ENCODE measurements at regions not wholly inside any gene's neighbourhood (a gene's known extent, or its start where the extent isn't known, plus 50 kb on each side); places are given as distances from the start of the nearest gene placed in this dataset.

DNA sequence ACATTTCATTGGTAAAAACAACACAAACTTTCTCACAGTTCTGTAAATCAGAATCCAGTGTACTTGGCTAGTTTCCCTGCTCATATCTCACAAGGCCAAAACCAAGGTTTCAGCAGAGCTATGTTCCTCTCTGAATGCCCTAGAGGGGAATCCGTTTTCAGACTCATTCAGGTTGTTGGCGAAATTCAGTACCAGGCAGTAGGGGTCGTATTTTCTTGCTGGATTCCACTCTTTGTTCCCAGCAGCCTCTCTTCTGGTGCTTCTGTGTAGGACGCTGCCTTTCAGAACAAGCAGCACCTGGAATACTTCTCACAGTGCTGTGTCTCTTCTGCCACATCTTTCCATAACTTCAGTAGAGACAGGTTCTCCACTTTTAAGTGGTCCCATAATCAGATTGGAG, 351.9 kb downstream of the PCDH18 start:
- Histone ChIP-seq H3K27ac (ENCODE audit: low read depth, low read length, poor library complexity, severe bottlenecking) (no peak overlapping the region), H3K9ac (ENCODE audit: low read length) (no peak overlapping the region), H3K4me1 (ENCODE audit: insufficient read depth, low read length, severe bottlenecking) (no peaks in the 10 kb centered on the region), H3K27me3 (ENCODE audit: insufficient read depth, low read length) (no peaks in the 10 kb centered on the region), H3K9me2 (ENCODE audit: low read depth, low read length) (no peaks in the 10 kb centered on the region), H3K36me3 (ENCODE audit: insufficient read depth, low read length) (no peaks in the 10 kb centered on the region), H2AFZ (ENCODE audit: low read length) (no peak overlapping the region), H3K4me2 (ENCODE audit: low read length) (no peak overlapping the region), H3K9me3 (ENCODE audit: low read length) (no peaks in the 10 kb centered on the region), H3K79me2 (ENCODE audit: insufficient read depth, low read length) (no peaks in the 10 kb centered on the region), H3K4me3 (ENCODE audit: low read depth, low read length, poor library complexity, severe bottlenecking) (no peak overlapping the region), H4K20me1 (ENCODE audit: insufficient read depth, low read length) (no peaks in the 10 kb centered on the region), H3F3A (ENCODE audit: insufficient read depth, low read length) (no peaks in the 10 kb centered on the region)
- TF ChIP-seq EZH2 (IDR thresholded peaks at IDR 0.05; ENCODE audit: borderline replicate concordance, low read length), result no peak
- TF ChIP-seq, protein P1, sequence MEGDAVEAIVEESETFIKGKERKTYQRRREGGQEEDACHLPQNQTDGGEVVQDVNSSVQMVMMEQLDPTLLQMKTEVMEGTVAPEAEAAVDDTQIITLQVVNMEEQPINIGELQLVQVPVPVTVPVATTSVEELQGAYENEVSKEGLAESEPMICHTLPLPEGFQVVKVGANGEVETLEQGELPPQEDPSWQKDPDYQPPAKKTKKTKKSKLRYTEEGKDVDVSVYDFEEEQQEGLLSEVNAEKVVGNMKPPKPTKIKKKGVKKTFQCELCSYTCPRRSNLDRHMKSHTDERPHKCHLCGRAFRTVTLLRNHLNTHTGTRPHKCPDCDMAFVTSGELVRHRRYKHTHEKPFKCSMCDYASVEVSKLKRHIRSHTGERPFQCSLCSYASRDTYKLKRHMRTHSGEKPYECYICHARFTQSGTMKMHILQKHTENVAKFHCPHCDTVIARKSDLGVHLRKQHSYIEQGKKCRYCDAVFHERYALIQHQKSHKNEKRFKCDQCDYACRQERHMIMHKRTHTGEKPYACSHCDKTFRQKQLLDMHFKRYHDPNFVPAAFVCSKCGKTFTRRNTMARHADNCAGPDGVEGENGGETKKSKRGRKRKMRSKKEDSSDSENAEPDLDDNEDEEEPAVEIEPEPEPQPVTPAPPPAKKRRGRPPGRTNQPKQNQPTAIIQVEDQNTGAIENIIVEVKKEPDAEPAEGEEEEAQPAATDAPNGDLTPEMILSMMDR (IDR thresholded peaks at IDR 0.05; ENCODE audit: low read length), result no peak

DNA sequence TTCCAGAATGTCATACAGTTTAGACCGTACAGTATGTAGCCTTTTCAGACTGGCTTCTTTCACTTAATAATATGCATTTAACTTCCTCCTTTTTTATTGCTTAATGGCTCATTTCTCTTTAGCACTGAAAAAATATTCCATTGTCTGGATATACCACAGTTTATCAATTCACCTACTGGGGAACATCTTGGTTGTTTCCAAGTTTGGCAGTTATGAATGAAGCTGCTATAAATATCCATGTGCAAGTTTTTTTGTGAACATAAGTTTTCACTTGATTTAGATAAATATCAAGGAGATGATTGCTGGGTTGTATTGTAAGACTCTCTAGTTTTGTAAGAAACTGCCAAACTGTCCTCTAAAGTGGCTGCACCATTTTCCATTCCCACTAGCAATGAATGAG, 375.5 kb downstream of the PCDH18 start:
- Histone ChIP-seq H3K4me1 (ENCODE audit: insufficient read depth, low read length, severe bottlenecking) (no peaks in the 10 kb centered on the region), H3K79me2 (ENCODE audit: insufficient read depth, low read length) (no peaks in the 10 kb centered on the region), H3K27me3 (ENCODE audit: insufficient read depth, low read length) (no peaks in the 10 kb centered on the region), H3K9me3 (ENCODE audit: low read length) (no peaks in the 10 kb centered on the region), H3K36me3 (ENCODE audit: insufficient read depth, low read length) (no peaks in the 10 kb centered on the region), H4K20me1 (ENCODE audit: insufficient read depth, low read length) (no peaks in the 10 kb centered on the region), H3K9ac (ENCODE audit: low read length) (no peak overlapping the region), H2AFZ (ENCODE audit: low read length) (no peak overlapping the region), H3K4me3 (ENCODE audit: low read depth, low read length, poor library complexity, severe bottlenecking) (no peak overlapping the region), H3K9me2 (ENCODE audit: low read depth, low read length) (no peaks in the 10 kb centered on the region), H3F3A (ENCODE audit: insufficient read depth, low read length) (no peaks in the 10 kb centered on the region), H3K4me2 (ENCODE audit: low read length) (no peak overlapping the region), H3K27ac (ENCODE audit: low read depth, low read length, poor library complexity, severe bottlenecking) (no peak overlapping the region)
- TF ChIP-seq, protein P1 (IDR thresholded peaks at IDR 0.05; ENCODE audit: low read length), result no peak
- no peak for TF ChIP-seq EZH2 (IDR thresholded peaks at IDR 0.05; ENCODE audit: borderline replicate concordance, low read length)

DNA sequence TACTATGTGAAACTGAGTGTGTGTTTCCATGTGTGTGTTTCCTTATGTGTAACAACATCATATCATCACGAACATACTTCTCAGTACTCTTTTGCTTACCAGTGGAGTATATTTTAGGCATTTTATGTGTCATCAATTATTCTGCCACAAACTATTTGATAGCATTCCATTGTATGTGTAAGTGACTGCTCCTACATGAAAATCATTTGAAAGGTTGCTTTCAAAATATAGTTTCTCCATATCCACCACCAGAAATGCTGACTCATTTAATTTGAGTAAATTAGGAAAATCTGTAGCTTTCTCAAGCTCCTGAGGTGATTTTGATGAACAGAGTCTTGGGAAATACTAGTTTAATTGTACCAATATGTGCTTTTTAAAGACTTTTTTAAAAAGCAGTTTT, 376.2 kb downstream of the PCDH18 start:
- no peaks in the 10 kb centered on the region for H3K9me3 ChIP-seq (ENCODE audit: low read length)
- H3K36me3 ChIP-seq (ENCODE audit: insufficient read depth, low read length), result no peaks in the 10 kb centered on the region
- no peaks in the 10 kb centered on the region for H3K79me2 ChIP-seq (ENCODE audit: insufficient read depth, low read length)
- no peaks in the 10 kb centered on the region for H3F3A ChIP-seq (ENCODE audit: insufficient read depth, low read length)
- H3K4me3 ChIP-seq (ENCODE audit: low read depth, low read length, poor library complexity, severe bottlenecking), result no peak overlapping the region
- no peaks in the 10 kb centered on the region for H3K27me3 ChIP-seq (ENCODE audit: insufficient read depth, low read length)
- TF ChIP-seq, protein P1 (IDR thresholded peaks at IDR 0.05; ENCODE audit: low read length), result no peak
- TF ChIP-seq EZH2 (IDR thresholded peaks at IDR 0.05; ENCODE audit: borderline replicate concordance, low read length), result no peak
- H3K9ac ChIP-seq (ENCODE audit: low read length), result no peak overlapping the region
- H3K4me2 ChIP-seq (ENCODE audit: low read length), result no peak overlapping the region
- no peak overlapping the region for H2AFZ ChIP-seq (ENCODE audit: low read length)
- no peak overlapping the region for H3K27ac ChIP-seq (ENCODE audit: low read depth, low read length, poor library complexity, severe bottlenecking)
- no peaks in the 10 kb centered on the region for H4K20me1 ChIP-seq (ENCODE audit: insufficient read depth, low read length)
- no peaks in the 10 kb centered on the region for H3K9me2 ChIP-seq (ENCODE audit: low read depth, low read length)
- H3K4me1 ChIP-seq (ENCODE audit: insufficient read depth, low read length, severe bottlenecking), result no peaks in the 10 kb centered on the region

Measured in OCI-LY1 (cell line).